Activated naive CD4-positive, alpha-beta T cell treated with anti-CD3 and anti-CD28 coated beads, Interleukin-2, amount 10 ng/mL, durations not matched to agents 7 days and 5 days (primary cell): ENCODE measurements at regions not wholly inside any gene's neighbourhood (a gene's known extent, or its start where the extent isn't known, plus 50 kb on each side); places are given as distances from the start of the nearest gene placed in this dataset.
"Not testable (repeated sequence)": the region's sequence is repeated elsewhere in the genome, so short reads cannot be mapped to it uniquely, and the experiment has no call there.

Source experiments
- CTCF ChIA-PET: fragments of 350-600 bp; sonication (Branson Sonifier 250); formaldehyde crosslinking; loops from one replicate; lab custom pipeline; 2021; ENCODE audit warnings: antibody characterized with exemption; lab: Charles Lee
- DNase-seq: peaks from one replicate; pipeline ENCODE4 v3.0.0-alpha.2; 2020
- H3K27ac Mint-ChIP-seq: one replicate; pipeline ENCODE4 v1.8.0; 2021; ENCODE audit warnings: mild to moderate bottlenecking, moderate library complexity, mixed read lengths
- H3K27me3 Mint-ChIP-seq: one replicate; pipeline ENCODE4 v1.8.0; 2021; ENCODE audit warnings: mild to moderate bottlenecking, mixed read lengths
- H3K36me3 Mint-ChIP-seq: one replicate; pipeline ENCODE4 v1.8.0; 2021; ENCODE audit warnings: mixed read lengths
- H3K4me1 Mint-ChIP-seq: one replicate; pipeline ENCODE4 v1.8.0; 2021; ENCODE audit warnings: mixed read lengths
- H3K4me3 Mint-ChIP-seq: one replicate; pipeline ENCODE4 v1.8.0; 2021; ENCODE audit warnings: mild to moderate bottlenecking, moderate library complexity, mixed read lengths
- H3K9me3 Mint-ChIP-seq: one replicate; pipeline ENCODE4 v1.8.0; 2021; ENCODE audit warnings: mixed read lengths

- H3K4me3 Mint-ChIP-seq: no peak overlapping the region
- DNase-seq: no peak
- CTCF ChIA-PET: no interaction called here
- H3K27me3 Mint-ChIP-seq: no peaks in the 10 kb centered on the region
- H3K4me1 Mint-ChIP-seq: no peaks in the 10 kb centered on the region
- peaks cover 4% of the 10 kb centered on the region for H3K9me3 Mint-ChIP-seq
- H3K36me3 Mint-ChIP-seq: no peaks in the 10 kb centered on the region
- H3K27ac Mint-ChIP-seq: no peak overlapping the region
These were observed 58.9 kb downstream of the OR5AK2 start for GRCh38 chr11:57047610-57048009.

DNA sequence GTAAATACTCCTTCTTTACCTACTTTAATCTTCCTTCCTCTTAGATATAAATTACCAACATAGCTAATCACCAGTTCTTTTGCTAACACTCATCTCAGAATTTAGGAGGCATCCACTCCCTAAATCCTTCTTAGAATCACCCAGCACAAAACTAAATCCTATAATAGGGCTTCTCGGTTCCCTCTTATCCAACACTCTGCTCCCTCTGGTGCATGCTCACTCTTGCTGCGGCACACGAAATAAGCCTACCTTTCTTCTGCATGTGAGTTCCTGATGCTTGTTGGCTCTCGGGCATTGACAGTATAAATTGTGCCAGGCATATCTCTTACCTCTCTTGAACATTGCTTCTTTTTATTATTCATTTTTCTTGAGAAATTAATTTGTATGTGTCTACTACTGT is 61.0 kb downstream of the OR5AK2 start:
- Mint-ChIP-seq H3K9me3 (peaks cover 4% of the 10 kb centered on the region), H3K27me3 (no peaks in the 10 kb centered on the region), H3K36me3 (no peaks in the 10 kb centered on the region), H3K27ac (no peak overlapping the region), H3K4me1 (no peaks in the 10 kb centered on the region), H3K4me3 (no peak overlapping the region)
- DNase-seq: no peak
- CTCF ChIA-PET: no interaction called here

DNA sequence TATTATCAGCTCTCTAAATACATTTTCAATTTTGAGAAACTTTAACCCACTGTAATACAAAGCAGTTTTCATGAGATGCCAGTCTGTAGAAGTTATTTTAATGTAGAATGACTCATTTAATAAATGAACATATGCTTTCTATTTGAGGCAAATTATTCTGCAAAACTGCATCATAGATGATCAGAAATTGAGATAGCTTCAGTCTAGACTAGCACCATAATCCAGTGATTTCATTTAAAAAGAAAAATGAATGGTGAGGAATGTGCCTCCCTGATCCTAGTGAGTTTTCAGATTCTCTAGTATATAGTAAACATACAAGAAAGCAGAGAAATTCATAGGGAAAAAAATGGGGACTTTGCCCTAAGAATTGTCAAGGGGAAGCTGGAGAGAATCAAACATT is 66.1 kb downstream of the OR5AK2 start:
- Mint-ChIP-seq H3K9me3 (no peaks in the 10 kb centered on the region), H3K4me3 (no peak overlapping the region), H3K4me1 (no peaks in the 10 kb centered on the region), H3K27ac (no peak overlapping the region), H3K27me3 (no peaks in the 10 kb centered on the region), H3K36me3 (no peaks in the 10 kb centered on the region)
- DNase-seq: no peak
- CTCF ChIA-PET: no interaction called here

- no peaks in the 10 kb centered on the region for H3K36me3 Mint-ChIP-seq
- H3K4me3 Mint-ChIP-seq: no peak overlapping the region
- no peaks in the 10 kb centered on the region for H3K4me1 Mint-ChIP-seq
- H3K27me3 Mint-ChIP-seq: no peaks in the 10 kb centered on the region
- H3K9me3 Mint-ChIP-seq: peaks cover 4% of the 10 kb centered on the region
- H3K27ac Mint-ChIP-seq: no peak overlapping the region
- CTCF ChIA-PET: no interaction called here
- DNase-seq: no peak
These were observed 67.0 kb downstream of the OR5AK2 start for GRCh38 chr11:57055744-57056143.

DNA sequence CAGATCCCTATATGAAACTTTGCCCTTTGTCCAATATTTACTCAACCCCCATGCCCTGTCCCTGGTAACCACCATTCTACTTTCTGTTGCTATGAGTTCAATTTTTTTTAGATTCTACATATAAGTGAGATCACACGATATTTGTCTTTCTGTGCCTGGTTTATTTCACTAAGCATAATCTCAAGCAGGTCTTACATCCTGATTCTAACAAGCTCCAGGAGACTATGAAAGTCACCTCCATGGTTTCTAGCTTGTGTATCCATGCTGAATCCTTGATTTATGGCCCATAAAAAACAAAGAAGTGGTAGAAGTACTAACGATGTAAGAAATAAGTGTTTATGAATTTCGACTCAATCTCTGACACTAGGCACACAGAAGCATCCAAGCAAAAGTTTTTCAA is 68.0 kb downstream of the OR5AK2 start:
- Mint-ChIP-seq H3K27me3 (no peaks in the 10 kb centered on the region), H3K9me3 (peaks cover 4% of the 10 kb centered on the region), H3K27ac (no peak overlapping the region), H3K4me3 (no peak overlapping the region), H3K36me3 (no peaks in the 10 kb centered on the region), H3K4me1 (no peaks in the 10 kb centered on the region)
- DNase-seq: no peak
- CTCF ChIA-PET: interaction anchor here (0.6 to 0.7 kb wide), 2 partner anchors 215 to 947 kb away, joined by 3 read pairs; no protein-coding TSS in a partner anchor

- Mint-ChIP-seq H3K4me1 (no peaks in the 10 kb centered on the region), H3K4me3 (no peak overlapping the region), H3K27me3 (no peaks in the 10 kb centered on the region)
These were observed 68.8 kb downstream of the OR5AK2 start for GRCh38 chr11:57057561-57057960.

DNA sequence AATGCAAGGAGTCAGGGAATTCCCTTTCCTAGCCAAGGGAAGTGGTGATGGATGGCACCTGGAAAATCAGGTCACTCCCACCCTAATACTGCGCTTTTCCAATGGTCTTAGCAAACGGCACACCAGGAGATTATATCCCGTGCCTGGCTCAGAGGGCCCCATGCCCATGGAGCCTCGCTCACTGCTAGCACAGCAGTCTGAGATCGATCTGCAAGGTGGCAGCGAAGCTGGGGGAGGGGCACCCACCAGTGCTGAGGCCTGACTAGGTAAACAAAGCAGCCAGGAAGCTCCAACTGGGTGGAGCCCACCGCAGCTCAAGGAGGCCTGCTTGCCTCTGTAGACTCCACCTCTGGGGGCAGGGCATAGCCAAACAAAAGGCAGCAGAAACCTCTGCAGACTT is 74.2 kb downstream of the OR5AK2 start:
- H3K27ac Mint-ChIP-seq, H3K4me1 Mint-ChIP-seq, H3K27me3 Mint-ChIP-seq, H3K4me3 Mint-ChIP-seq, CTCF ChIA-PET, DNase-seq, H3K36me3 Mint-ChIP-seq, H3K9me3 Mint-ChIP-seq: not testable (repeated sequence)

More at GRCh38 chr11:57057561-57057960, 68.8 kb downstream of the OR5AK2 start:
- Mint-ChIP-seq H3K27ac (no peak overlapping the region), H3K36me3 (no peaks in the 10 kb centered on the region), H3K9me3 (peaks cover 4% of the 10 kb centered on the region)
- CTCF ChIA-PET: no interaction called here
- no peak for DNase-seq

GRCh38 chr11:57069942-57070341 is 81.2 kb downstream of the OR5AK2 start:
- CTCF ChIA-PET: no interaction called here
- Mint-ChIP-seq H3K27me3 (no peaks in the 10 kb centered on the region), H3K4me1 (no peaks in the 10 kb centered on the region), H3K36me3 (no peaks in the 10 kb centered on the region), H3K4me3 (no peak overlapping the region), H3K9me3 (peaks cover 3% of the 10 kb centered on the region), H3K27ac (no peak overlapping the region)
- no peak for DNase-seq

DNA sequence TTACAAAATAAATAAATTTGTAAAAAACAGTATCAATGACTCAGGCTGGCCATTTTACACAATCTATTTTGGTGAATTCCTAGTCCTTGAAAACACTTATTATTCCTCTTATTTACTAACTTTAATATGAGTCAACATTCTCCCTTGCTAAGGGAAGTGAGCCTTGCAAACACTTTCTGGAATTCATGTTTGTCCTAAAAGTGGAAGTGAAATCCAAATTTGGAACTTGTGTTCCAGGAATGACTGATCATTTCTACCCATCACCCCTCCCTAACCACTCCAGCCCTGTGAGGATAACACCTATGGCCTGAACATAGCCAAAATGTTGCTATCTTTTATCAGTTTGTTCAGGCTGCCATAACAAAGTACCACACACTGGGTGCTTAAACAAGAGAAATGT is 83.1 kb downstream of the OR5AK2 start:
- Mint-ChIP-seq H3K36me3 (no peaks in the 10 kb centered on the region), H3K4me1 (no peaks in the 10 kb centered on the region), H3K9me3 (peaks cover 3% of the 10 kb centered on the region), H3K27me3 (no peaks in the 10 kb centered on the region), H3K27ac (no peak overlapping the region), H3K4me3 (no peak overlapping the region)
- CTCF ChIA-PET: no interaction called here
- DNase-seq: no peak

DNA sequence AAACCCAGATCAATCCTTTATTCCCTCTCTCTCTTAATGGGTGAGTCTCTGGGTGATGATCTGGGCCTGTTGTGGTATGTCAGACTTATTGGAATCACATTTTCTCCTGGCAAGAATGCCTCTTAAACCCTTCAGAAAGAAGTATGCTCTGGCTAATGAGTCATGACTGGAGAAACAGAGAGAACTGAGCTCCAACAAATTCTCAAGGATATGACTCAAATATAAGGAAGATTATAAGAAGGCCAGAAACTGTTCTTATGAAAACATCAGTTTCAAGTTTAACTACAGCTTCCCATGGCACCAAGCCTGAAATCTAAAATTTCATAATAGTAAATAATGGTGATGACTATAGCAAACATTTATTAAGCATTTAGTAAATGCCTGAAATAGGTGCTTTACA is 83.9 kb downstream of the OR5AK2 start:
- H3K27ac Mint-ChIP-seq: no peak overlapping the region
- no peak overlapping the region for H3K4me3 Mint-ChIP-seq
- peaks cover 3% of the 10 kb centered on the region for H3K9me3 Mint-ChIP-seq
- H3K27me3 Mint-ChIP-seq: no peaks in the 10 kb centered on the region
- no peaks in the 10 kb centered on the region for H3K36me3 Mint-ChIP-seq
- DNase-seq: no peak
- CTCF ChIA-PET: no interaction called here
- H3K4me1 Mint-ChIP-seq: no peaks in the 10 kb centered on the region

DNA sequence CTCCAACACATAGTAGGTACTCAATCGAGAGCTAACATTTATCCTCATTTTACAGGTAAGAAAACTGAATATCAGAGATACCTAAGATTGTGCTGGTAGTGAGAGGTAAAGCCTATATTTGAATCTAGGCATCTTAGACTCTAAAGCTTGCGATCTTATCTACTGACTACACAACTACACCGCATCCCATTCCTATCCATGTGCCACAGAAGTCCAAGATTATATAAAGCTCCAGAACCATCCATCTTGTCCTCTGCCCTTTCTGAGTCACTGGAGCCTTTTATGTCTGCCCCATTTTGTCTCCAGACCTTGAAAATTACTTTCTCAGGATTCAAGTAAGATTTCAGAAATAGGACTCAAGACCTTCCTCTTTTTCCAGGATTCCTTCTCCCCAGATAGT is 84.4 kb downstream of the OR5AK2 start:
- H3K4me3 Mint-ChIP-seq: no peak overlapping the region
- CTCF ChIA-PET: no interaction called here
- H3K27ac Mint-ChIP-seq: no peak overlapping the region
- no peak for DNase-seq
- H3K36me3 Mint-ChIP-seq: no peaks in the 10 kb centered on the region
- peaks cover 3% of the 10 kb centered on the region for H3K9me3 Mint-ChIP-seq
- H3K4me1 Mint-ChIP-seq: no peaks in the 10 kb centered on the region
- H3K27me3 Mint-ChIP-seq: no peaks in the 10 kb centered on the region

- no peak for DNase-seq
- H3K27me3 Mint-ChIP-seq: no peaks in the 10 kb centered on the region
- H3K4me3 Mint-ChIP-seq: no peak overlapping the region
- CTCF ChIA-PET: no interaction called here
- H3K4me1 Mint-ChIP-seq: no peaks in the 10 kb centered on the region
- no peak overlapping the region for H3K27ac Mint-ChIP-seq
- H3K36me3 Mint-ChIP-seq: no peaks in the 10 kb centered on the region
- no peaks in the 10 kb centered on the region for H3K9me3 Mint-ChIP-seq
These were observed 92.6 kb downstream of the OR5AK2 start for GRCh38 chr11:57081356-57081755.

- Mint-ChIP-seq H3K4me1 (no peaks in the 10 kb centered on the region), H3K9me3 (no peaks in the 10 kb centered on the region), H3K4me3 (no peak overlapping the region), H3K36me3 (no peaks in the 10 kb centered on the region), H3K27ac (no peak overlapping the region), H3K27me3 (no peaks in the 10 kb centered on the region)
- DNase-seq: no peak
- CTCF ChIA-PET: no interaction called here
These were observed 93.4 kb downstream of the OR5AK2 start for GRCh38 chr11:57082125-57082524.

- H3K9me3 Mint-ChIP-seq: no peaks in the 10 kb centered on the region
- CTCF ChIA-PET: no interaction called here
- no peaks in the 10 kb centered on the region for H3K27me3 Mint-ChIP-seq
These were observed 95.1 kb downstream of the OR5AK2 start for GRCh38 chr11:57083641-57084385.

GRCh38 chr11:57085611-57086010 is 96.1 kb upstream of the LRRC55 start:
- Mint-ChIP-seq H3K27ac (no peak overlapping the region), H3K36me3 (no peaks in the 10 kb centered on the region), H3K9me3 (no peaks in the 10 kb centered on the region), H3K4me1 (no peaks in the 10 kb centered on the region), H3K4me3 (no peak overlapping the region), H3K27me3 (no peaks in the 10 kb centered on the region)
- DNase-seq: no peak
- CTCF ChIA-PET: no interaction called here

More at GRCh38 chr11:57083641-57084385, 95.1 kb downstream of the OR5AK2 start:
- DNase-seq: no peak
- no peak overlapping the region for H3K4me3 Mint-ChIP-seq
- no peak overlapping the region for H3K27ac Mint-ChIP-seq
- H3K4me1 Mint-ChIP-seq: no peaks in the 10 kb centered on the region
- H3K36me3 Mint-ChIP-seq: no peaks in the 10 kb centered on the region
